Loucy (cell line): ENCODE measurements at regions not wholly inside any gene's neighbourhood (a gene's known extent, or its start where the extent isn't known, plus 50 kb on each side); places are given as distances from the start of the nearest gene placed in this dataset.

ENCODE experiments used
- EZH2phosphoT487 ChIP-seq: fragments of 200-600 bp; IDR thresholded peaks from 2 replicates; pipeline ENCODE4 v1.6.1; 2018; ENCODE audit warnings: antibody characterized with exemption, mild to moderate bottlenecking, moderate library complexity, borderline replicate concordance
- TF ChIP-seq, protein P1 (sequence below): fragments of 200-600 bp; sonication (generic); conservative IDR thresholded peaks from 2 replicates; pipeline ENCODE4 v1.5.1; 2014; ENCODE audit warnings: mild to moderate bottlenecking, antibody characterized with exemption, low read length

DNA sequence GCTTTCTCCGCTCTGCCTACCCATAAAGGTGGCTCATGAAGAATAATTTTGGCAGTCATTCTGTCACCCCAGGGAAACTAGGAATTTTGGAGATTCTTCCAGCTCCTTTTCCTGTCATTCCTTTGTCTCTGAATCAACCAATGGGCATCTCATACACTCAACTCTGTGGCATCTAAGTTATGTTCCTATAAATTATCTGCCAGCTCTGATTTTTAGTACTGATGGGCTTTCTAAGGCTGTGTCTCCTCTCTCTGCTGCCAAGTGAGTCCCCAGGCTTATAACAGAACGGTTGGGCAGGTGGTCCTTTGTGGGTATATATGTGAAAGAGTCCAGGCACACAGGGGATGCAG is 226.8 kb downstream of the NMUR2 start:
- TF ChIP-seq, protein P1, sequence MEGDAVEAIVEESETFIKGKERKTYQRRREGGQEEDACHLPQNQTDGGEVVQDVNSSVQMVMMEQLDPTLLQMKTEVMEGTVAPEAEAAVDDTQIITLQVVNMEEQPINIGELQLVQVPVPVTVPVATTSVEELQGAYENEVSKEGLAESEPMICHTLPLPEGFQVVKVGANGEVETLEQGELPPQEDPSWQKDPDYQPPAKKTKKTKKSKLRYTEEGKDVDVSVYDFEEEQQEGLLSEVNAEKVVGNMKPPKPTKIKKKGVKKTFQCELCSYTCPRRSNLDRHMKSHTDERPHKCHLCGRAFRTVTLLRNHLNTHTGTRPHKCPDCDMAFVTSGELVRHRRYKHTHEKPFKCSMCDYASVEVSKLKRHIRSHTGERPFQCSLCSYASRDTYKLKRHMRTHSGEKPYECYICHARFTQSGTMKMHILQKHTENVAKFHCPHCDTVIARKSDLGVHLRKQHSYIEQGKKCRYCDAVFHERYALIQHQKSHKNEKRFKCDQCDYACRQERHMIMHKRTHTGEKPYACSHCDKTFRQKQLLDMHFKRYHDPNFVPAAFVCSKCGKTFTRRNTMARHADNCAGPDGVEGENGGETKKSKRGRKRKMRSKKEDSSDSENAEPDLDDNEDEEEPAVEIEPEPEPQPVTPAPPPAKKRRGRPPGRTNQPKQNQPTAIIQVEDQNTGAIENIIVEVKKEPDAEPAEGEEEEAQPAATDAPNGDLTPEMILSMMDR, result no peak
- TF ChIP-seq EZH2phosphoT487, result no peak
